H1 (cell line): ENCODE measurements at regions not wholly inside any gene's neighbourhood (a gene's known extent, or its start where the extent isn't known, plus 50 kb on each side); places are given as distances from the start of the nearest gene placed in this dataset.

Experiments used
- CTCF ChIP-seq, 3 experiments: IDR thresholded peaks; 1 replicate in 2 of 3; 2 replicates in 1 of 3; pipeline versions ENCODE4 v1.5.1 to v1.6.1; 2011; ENCODE audit warnings: low read length in 3 of 3, mild to moderate bottlenecking in 3 of 3, inconsistent platforms in 2 of 3, low read depth in 1 of 3, moderate library complexity in 1 of 3; ENCODE audit not compliant: insufficient read depth in 1 of 3; ENCODE audit errors: control extremely low read depth in 1 of 3
- KDM1A ChIP-seq: fragments of 200-600, 300-600 bp; sonication (generic); IDR thresholded peaks from 2 replicates; pipeline ENCODE4 v1.7.1; 2016; ENCODE audit warnings: mild to moderate bottlenecking, low read length, borderline replicate concordance
- RFX5 ChIP-seq: IDR thresholded peaks from 2 replicates; pipeline ENCODE4 v1.6.1; 2011; ENCODE audit warnings: low read depth, low read length, improper control_type of control experiment, borderline replicate concordance

GRCh38 chr4:98199247-98199646, 56.0 kb upstream of the STPG2 start:
- no peak for TF ChIP-seq CTCF (IDR thresholded peaks at IDR 0.05; ENCODE audit: control extremely low read depth in 1 of 3, insufficient read depth in 1 of 3, low read depth in 1 of 3, low read length in 3 of 3)
- TF ChIP-seq RFX5 = no peak
- TF ChIP-seq KDM1A = no peak
